HG02852 (cell line): ENCODE measurements at regions not wholly inside any gene's neighbourhood (a gene's known extent, or its start where the extent isn't known, plus 50 kb on each side); places are given as distances from the start of the nearest gene placed in this dataset.

ENCODE experiments used
- ATAC-seq: cut with Tn5 transposase; IDR thresholded peaks from one replicate; pipeline ENCODE4 v1.9.1; 2021; ENCODE audit warnings: mild to moderate bottlenecking, moderate library complexity; ENCODE audit not compliant: unreplicated experiment

DNA sequence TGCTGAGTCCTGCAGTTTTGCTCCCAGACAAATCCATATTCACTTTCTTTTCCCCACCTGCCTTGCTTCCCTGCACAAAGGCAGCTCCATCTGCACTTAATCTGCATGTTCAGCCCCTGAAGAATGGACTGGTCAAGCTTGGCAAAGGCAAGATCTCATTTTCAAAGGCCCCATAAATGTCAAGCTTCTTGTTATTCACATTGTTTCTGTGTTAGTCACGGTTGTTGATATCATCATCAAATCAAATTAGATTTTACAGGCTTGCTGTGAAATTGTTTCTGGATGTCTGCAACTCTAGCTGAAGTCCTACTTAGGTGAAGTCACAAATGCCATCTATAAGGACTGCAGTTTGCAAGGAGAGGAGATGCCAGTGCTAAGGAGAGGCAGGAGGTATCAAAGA is 91.0 kb downstream of the GPAM start:
- no peak for ATAC-seq

DNA sequence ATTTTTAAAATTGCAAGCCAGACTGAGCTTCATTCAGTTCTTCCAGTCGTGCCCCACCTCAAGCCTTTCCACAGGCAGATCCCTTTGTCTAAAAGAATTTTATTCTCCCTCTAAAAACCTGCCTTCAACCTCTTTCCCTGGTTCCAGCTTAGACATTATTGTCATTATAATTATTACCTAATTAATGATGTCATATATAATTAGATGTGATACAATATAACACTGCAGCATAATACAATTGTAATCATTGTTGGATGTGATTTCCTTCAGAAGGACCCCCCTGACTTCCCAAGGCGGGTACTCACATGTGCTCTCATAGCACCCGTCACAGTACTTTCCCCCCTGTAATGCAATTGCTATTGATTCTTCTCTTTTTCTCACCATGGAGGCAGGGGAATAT is 88.6 kb downstream of the GPAM start:
- no peak for ATAC-seq

DNA sequence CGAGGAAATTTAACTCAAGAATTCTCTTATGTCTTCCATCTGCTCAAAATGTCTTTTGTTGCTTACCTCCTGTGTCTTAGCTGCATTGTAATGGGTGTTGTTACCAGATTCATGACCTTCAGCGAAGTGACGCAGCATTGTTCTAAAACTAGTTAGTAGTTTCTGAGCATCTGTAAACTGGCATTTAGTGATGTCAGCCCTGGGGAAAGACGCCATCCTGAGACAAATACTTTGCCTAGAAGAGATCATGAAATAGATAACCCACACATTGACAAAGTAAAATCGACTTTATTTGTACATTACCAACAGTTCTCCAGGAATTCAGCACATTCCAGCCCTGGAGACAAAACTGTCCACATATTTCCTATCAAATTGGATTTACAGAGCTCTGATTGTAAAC is 87.8 kb downstream of the GPAM start:
- no peak for ATAC-seq

DNA sequence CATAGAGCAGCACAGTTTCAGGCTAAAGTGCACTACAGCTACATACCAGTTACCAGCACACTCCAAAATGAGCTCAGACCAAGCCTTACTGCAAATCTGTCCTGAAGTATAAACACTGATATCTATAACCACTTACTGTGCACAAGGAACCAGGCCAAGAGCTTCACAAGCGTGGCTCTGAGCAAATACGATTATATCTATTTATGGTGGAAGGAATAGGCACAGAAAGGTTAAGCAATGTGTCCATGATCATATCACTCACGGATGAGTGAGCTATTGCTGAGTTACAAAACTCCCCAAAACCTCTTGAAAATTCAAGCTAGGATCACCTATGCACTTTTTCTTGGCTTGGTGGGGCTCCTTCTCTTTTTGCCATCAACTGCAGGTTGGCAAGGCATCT is 84.9 kb downstream of the GPAM start:
- no peak for ATAC-seq
